Mammary epithelial cell (primary cell): ENCODE measurements at regions not wholly inside any gene's neighbourhood (a gene's known extent, or its start where the extent isn't known, plus 50 kb on each side); places are given as distances from the start of the nearest gene placed in this dataset.

Experiments used
- CTCF ChIP-seq, 2 donors: IDR thresholded peaks in 1 of 2; conservative IDR thresholded peaks in 1 of 2; 2 replicates each; pipeline ENCODE4 v1.5.1; 2011 to 2012; ENCODE audit warnings: inconsistent platforms in 2 of 2, low read length in 2 of 2, mild to moderate bottlenecking in 2 of 2, control low read depth in 1 of 2, low read depth in 1 of 2; ENCODE audit not compliant: insufficient read depth in 1 of 2; ENCODE audit errors: extremely low read depth in 1 of 2
- EZH2 ChIP-seq: IDR thresholded peaks from 2 replicates; pipeline ENCODE4 v1.6.1; 2012; ENCODE audit warnings: low read length, inconsistent platforms, borderline replicate concordance

GRCh38 chr15:39381517-39381916 lies 199.4 kb upstream of the THBS1 start:
- no peak for TF ChIP-seq CTCF (conservative IDR thresholded peaks at IDR 0.05 in 1 of 2, IDR thresholded peaks at IDR 0.05 in 1 of 2; ENCODE audit: extremely low read depth in 1 of 2, insufficient read depth in 1 of 2, low read depth in 1 of 2, low read length in 2 of 2)
- TF ChIP-seq EZH2 = no peak
